GM12878 (cell line): ENCODE measurements at regions not wholly inside any gene's neighbourhood (a gene's known extent, or its start where the extent isn't known, plus 50 kb on each side); places are given as distances from the start of the nearest gene placed in this dataset.

ENCODE experiments used
- ATAC-seq: fragments of 200-7000 bp; cut with Tn5 transposase; 3 replicates; pipeline ENCODE4 v1.9.1; 2020; ENCODE audit warnings: mild to moderate bottlenecking, moderate library complexity
- BruUV-seq: library from RNA; stranded (reverse); fragments of 400-500 nt; replicated peaks from 2 replicates; lab custom pipeline; 2021; lab: Mats Ljungman, UMichigan
- CTCF ChIA-PET: fragments of 300-600 bp; sonication (Branson Sonifier 250); formaldehyde crosslinking; extraction: SDS; loops from one replicate; lab custom pipeline; 2021; ENCODE audit warnings: inconsistent platforms; lab: Yijun Ruan, JAX
- POLR2A ChIA-PET: fragments of 350-600 bp; formaldehyde crosslinking; extraction: SDS; loops from one replicate; lab custom pipeline; 2021; ENCODE audit warnings: inconsistent platforms; lab: Charles Lee
- RAD21 ChIA-PET: fragments of 300-600 bp; sonication (Branson Sonifier 250); formaldehyde crosslinking; loops from one replicate; lab custom pipeline; 2023; ENCODE audit warnings: antibody characterized with exemption; ENCODE audit not compliant: unreplicated experiment; lab: Charles Lee
- SMC1A ChIA-PET: fragments of 300-600 bp; sonication (Branson Sonifier 250); formaldehyde crosslinking; loops from one replicate; lab custom pipeline; 2023; ENCODE audit not compliant: unreplicated experiment, uncharacterized antibody; lab: Charles Lee
- DNase-seq: peaks from one replicate; pipeline ENCODE4 v3.0.0-alpha.2; 2011; ENCODE audit warnings: low read depth, low spot score
- FAIRE-seq: peaks from 3 replicates; lab custom pipeline; 2011; peaks lifted over from hg19 to GRCh38; lab: Jason Lieb, UNC
- H2AFZ ChIP-seq: 2 replicates; pipeline ENCODE4 v1.6.0; 2011; ENCODE audit warnings: low read depth, low read length, control low read depth; ENCODE audit not compliant: control insufficient read depth
- H3K27ac ChIP-seq: 2 replicates; pipeline ENCODE4 v1.5.1; 2011; ENCODE audit warnings: control low read depth; ENCODE audit not compliant: control insufficient read depth, insufficient read depth
- H3K27me3 ChIP-seq, 2 experiments: replicated peaks in 1 of 2; 2 replicates each; pipeline versions ENCODE4 v1.6.0 to v1.6.1; 2011; ENCODE audit warnings: low read length in 1 of 2; ENCODE audit not compliant: control insufficient read depth in 2 of 2, insufficient read depth in 2 of 2
- H3K36me3 ChIP-seq, 2 experiments: 2 replicates each; pipeline ENCODE4 v1.5.1; 2011; ENCODE audit warnings: low read length in 1 of 2; ENCODE audit not compliant: control insufficient read depth in 2 of 2, insufficient read depth in 2 of 2
- H3K4me1 ChIP-seq: 2 replicates; pipeline ENCODE4 v1.6.1; 2011; ENCODE audit warnings: mild to moderate bottlenecking, low read length, moderate library complexity, mixed read lengths; ENCODE audit not compliant: control insufficient read depth, insufficient read depth
- H3K4me2 ChIP-seq: 2 replicates; pipeline ENCODE4 v1.6.0; 2011; ENCODE audit warnings: control low read depth; ENCODE audit not compliant: control insufficient read depth, insufficient read depth
- H3K4me3 ChIP-seq: fragments of 200-600 bp; sonication (generic); 2 replicates; pipeline ENCODE4 v1.5.1; 2016
- H3K79me2 ChIP-seq: 2 replicates; pipeline ENCODE4 v1.6.0; 2011; ENCODE audit warnings: low read length; ENCODE audit not compliant: control insufficient read depth, insufficient read depth
- H3K9ac ChIP-seq: 2 replicates; pipeline ENCODE4 v1.8.0; 2011; ENCODE audit warnings: low read length, control low read depth, mixed read lengths; ENCODE audit not compliant: control insufficient read depth, insufficient read depth
- H3K9me3 ChIP-seq: replicated peaks from 3 replicates; pipeline ENCODE4 v1.5.1; 2011; ENCODE audit warnings: mild to moderate bottlenecking, low read length; ENCODE audit not compliant: control insufficient read depth, insufficient read depth
- H4K20me1 ChIP-seq: 2 replicates; pipeline ENCODE4 v1.6.0; 2011; ENCODE audit not compliant: control insufficient read depth, insufficient read depth
- ATF7 ChIP-seq: fragments of 450-650 bp; IDR thresholded peaks from 2 replicates; pipeline ENCODE4 v1.6.1; 2016; ENCODE audit warnings: low read depth, mild to moderate bottlenecking
- BCL3 ChIP-seq: IDR thresholded peaks from 2 replicates; pipeline ENCODE4 v1.6.1; 2011; ENCODE audit warnings: borderline replicate concordance, low read depth, mild to moderate bottlenecking, moderate library complexity, low read length; ENCODE audit not compliant: insufficient read depth, poor library complexity, severe bottlenecking
- BCLAF1 ChIP-seq: fragments of 450-650 bp; IDR thresholded peaks from 2 replicates; pipeline ENCODE4 v1.6.1; 2017; ENCODE audit warnings: antibody characterized with exemption, mild to moderate bottlenecking, moderate library complexity
- CBX3 ChIP-seq: fragments of 200-600 bp; sonication (generic); IDR thresholded peaks from 2 replicates; pipeline ENCODE4 v1.6.1; 2016; ENCODE audit warnings: low read depth, borderline replicate concordance
- CEBPB ChIP-seq, 2 experiments: fragments of 150-350 bp in 1 of 2; IDR thresholded peaks; 2 replicates each; pipeline ENCODE4 v1.6.1; 2012 to 2014; ENCODE audit warnings: low read depth in 2 of 2, low read length in 2 of 2, borderline replicate concordance in 1 of 2, inconsistent platforms in 1 of 2
- E2F8 ChIP-seq: fragments of 450-650 bp; IDR thresholded peaks from 2 replicates; pipeline ENCODE4 v1.6.1; 2018; ENCODE audit warnings: mild to moderate bottlenecking, low read depth, moderate library complexity; ENCODE audit not compliant: partially characterized antibody
- IKZF2 ChIP-seq, 2 experiments: fragments of 450-650 bp; IDR thresholded peaks; 2 replicates each; pipeline ENCODE4 v1.6.1; 2017; ENCODE audit warnings: mild to moderate bottlenecking in 2 of 2, moderate library complexity in 2 of 2
- MTA2 ChIP-seq: fragments of 450-650 bp; IDR thresholded peaks from 2 replicates; pipeline ENCODE4 v1.6.1; 2016; ENCODE audit warnings: low read depth, mild to moderate bottlenecking, moderate library complexity
- MYB ChIP-seq: fragments of 150-350 bp; IDR thresholded peaks from 2 replicates; pipeline ENCODE4 v1.6.1; 2014; ENCODE audit warnings: mild to moderate bottlenecking, low read depth, low read length, borderline replicate concordance
- NR2C2 ChIP-seq: IDR thresholded peaks from 2 replicates; pipeline ENCODE4 v1.6.1; 2011; ENCODE audit warnings: borderline replicate concordance, low read depth; ENCODE audit not compliant: control insufficient read depth, insufficient read length
- PBX3 ChIP-seq: IDR thresholded peaks from 2 replicates; pipeline ENCODE4 v1.6.1; 2011; ENCODE audit warnings: mild to moderate bottlenecking, low read depth, low read length, moderate library complexity; ENCODE audit not compliant: insufficient replicate concordance
- POLR2A ChIP-seq: IDR thresholded peaks from 2 replicates; pipeline ENCODE4 v1.6.1; 2011; ENCODE audit warnings: low read depth, mild to moderate bottlenecking, low read length
- RFX5 ChIP-seq: IDR thresholded peaks from 2 replicates; pipeline ENCODE4 v1.6.1; 2011; ENCODE audit warnings: low read depth, low read length, improper control_type of control experiment
- RUNX3 ChIP-seq: IDR thresholded peaks from 2 replicates; pipeline ENCODE4 v1.6.1; 2012; ENCODE audit warnings: low read length, inconsistent platforms
- SMAD1 ChIP-seq: fragments of 450-650 bp; IDR thresholded peaks from 2 replicates; pipeline ENCODE4 v1.6.1; 2018; ENCODE audit warnings: mild to moderate bottlenecking, low read depth; ENCODE audit not compliant: partially characterized antibody
- STAT1 ChIP-seq: fragments of 450-650 bp; conservative IDR thresholded peaks from 2 replicates; pipeline ENCODE4 v1.6.1; 2014; ENCODE audit warnings: antibody characterized with exemption, mild to moderate bottlenecking
- STAT3 ChIP-seq: IDR thresholded peaks from 2 replicates; pipeline ENCODE4 v1.6.1; 2011; ENCODE audit warnings: low read depth, low read length, improper control_type of control experiment
- TARDBP ChIP-seq: IDR thresholded peaks from 2 replicates; pipeline ENCODE4 v1.6.1; 2016; ENCODE audit warnings: borderline replicate concordance
- WGBS: methylation state at CpG from one replicate; pipeline ENCODE4 v1.1.6; 2016; ENCODE audit warnings: low lambda C conversion rate; ENCODE audit not compliant: insufficient replicate concordance, insufficient coverage; ENCODE audit errors: missing lambda C conversion rate; 5-methylcytosine and 5-hydroxymethylcytosine counted together
- in situ Hi-C: fragments of 300-500 bp; cut with MboI; formaldehyde crosslinking; loops from 9 replicates; pipeline ENCODE4 v1.14.3; 2018; ENCODE audit warnings: mixed read lengths
- intact Hi-C: fragments of 100-400 bp; cut with micrococcal nuclease; formaldehyde crosslinking; loops from one replicate; pipeline ENCODE4 v1.14.2; 2022; ENCODE audit not compliant: unreplicated experiment

- Histone ChIP-seq H3K27me3 (no peaks in the 10 kb centered on the region), H3K9me3 (no peaks in the 10 kb centered on the region), H3K79me2 (no peaks in the 10 kb centered on the region), H3K36me3 (no peaks in the 10 kb centered on the region), H4K20me1 (no peaks in the 10 kb centered on the region), H3K4me2 (no peak overlapping the region), H2AFZ (no peak overlapping the region), H3K4me1 (no peaks in the 10 kb centered on the region), H3K4me3 (no peak overlapping the region), H3K27ac (no peak overlapping the region), H3K9ac (no peak overlapping the region)
- ChIA-PET RAD21 (no interaction called here), SMC1A (no interaction called here), POLR2A (no interaction called here), CTCF (no interaction called here)
- no TSS peak for BruUV-seq
- WGBS = 26% methylated on average over 6 of the region's 6 CpGs
- DNase-seq (no peak), ATAC-seq (no peak), FAIRE-seq (no peak)
- intact Hi-C loops = no loop called here
- in situ Hi-C loops = no loop called here
- no peak for TF ChIP-seq STAT1
- TF ChIP-seq CEBPB (IDR thresholded peaks at IDR 0.05; ENCODE audit: borderline replicate concordance in 1 of 2, low read depth in 2 of 2, low read length in 2 of 2) = no peak
- TF ChIP-seq BCLAF1 = no peak
- TF ChIP-seq RUNX3 = no peak
- no peak for TF ChIP-seq BCL3
- TF ChIP-seq SMAD1 = no peak
- TF ChIP-seq MYB = no peak
- no peak for TF ChIP-seq ATF7
- TF ChIP-seq NR2C2 = no peak
- TF ChIP-seq MTA2 = no peak
- TF ChIP-seq IKZF2 (IDR thresholded peaks at IDR 0.05) = no peak
- TF ChIP-seq CBX3 = no peak
- no peak for TF ChIP-seq TARDBP
- no peak for TF ChIP-seq E2F8
- TF ChIP-seq PBX3 = no peak
- no peak for TF ChIP-seq RFX5
- no peak for TF ChIP-seq POLR2A
- TF ChIP-seq STAT3 = no peak
These were observed 932.0 kb downstream of the C6orf118 start for GRCh38 chr6:164377348-164377918.
